Ovary (tissue), 7 donors: ENCODE measurements at regions not wholly inside any gene's neighbourhood (a gene's known extent, or its start where the extent isn't known, plus 50 kb on each side); places are given as distances from the start of the nearest gene placed in this dataset.

Experiments
- DNase-seq, 5 donors: peaks; one replicate each; pipeline ENCODE4 v3.0.0-alpha.2; 2019 to 2020
- H3K27ac ChIP-seq, 2 donors: fragments of 200-600 bp; one replicate each; pipeline versions ENCODE4 v1.5.1 to v1.8.0; 2019 to 2022
- H3K27me3 ChIP-seq: fragments of 200-600 bp; one replicate; pipeline ENCODE4 v1.8.0; 2022
- H3K36me3 ChIP-seq: fragments of 200-600 bp; sonication (generic); one replicate; pipeline ENCODE4 v1.5.1; 2019
- H3K4me1 ChIP-seq: one replicate; pipeline ENCODE4 v1.8.1; 2013; ENCODE audit warnings: mild to moderate bottlenecking, moderate library complexity; ENCODE audit not compliant: insufficient read depth
- H3K4me3 ChIP-seq: fragments of 200-600 bp; sonication (generic); one replicate; pipeline ENCODE4 v1.5.1; 2017
- H3K9me3 ChIP-seq, 2 donors: fragments of 200-600 bp in 1 of 2; sonication (generic) in 1 of 2; one replicate each; pipeline versions ENCODE4 v1.5.1 to v1.8.1; 2013 to 2019; ENCODE audit warnings: mild to moderate bottlenecking in 1 of 2, moderate library complexity in 1 of 2
- EP300 ChIP-seq: sonication (generic); formaldehyde crosslinking; IDR thresholded peaks from one replicate; pipeline ENCODE4 v1.6.1; 2017; ENCODE audit warnings: antibody characterized with exemption
- POLR2A ChIP-seq: fragments of 450-650 bp; IDR thresholded peaks from one replicate; pipeline ENCODE4 v1.6.1; 2017; ENCODE audit warnings: antibody characterized with exemption, mild to moderate bottlenecking, moderate library complexity
- WGBS, 3 donors: extraction: QIAGEN DNeasy Blood & Tissue Kit in 1 of 3; methylation state at CpG; one replicate each; pipeline versions ENCODE4 v1.1.5 to v1.1.7; 2013 to 2017; 5-methylcytosine and 5-hydroxymethylcytosine counted together
- intact Hi-C, 4 donors: fragments of 100-400 bp; cut with DNase I; formaldehyde crosslinking; loops; one replicate each; pipeline versions ENCODE4 v1.11.0 to v1.15.1; 2022 to 2023
- TF ChIP-seq, protein P1 (sequence below), 3 donors: fragments of 450-650 bp in 2 of 3; fragments of 200-600 bp in 1 of 3; IDR thresholded peaks; one replicate each; pipeline versions ENCODE4 v1.5.1 to v1.8.0; 2016 to 2022; ENCODE audit warnings: antibody characterized with exemption in 3 of 3, mild to moderate bottlenecking in 1 of 3
- donor health status: DM: no; HTN: no; CAD: no; lungs with moderate emphysema.
- donor health status: DM: no; HTN: no; CAD: no.
- donor health status: Bipolar disorder and iron deficiency.
- donor health status: DM: no; HTN: no; CAD: no.
- donor health status: DM: yes; HTN: yes; CAD: no.

DNA sequence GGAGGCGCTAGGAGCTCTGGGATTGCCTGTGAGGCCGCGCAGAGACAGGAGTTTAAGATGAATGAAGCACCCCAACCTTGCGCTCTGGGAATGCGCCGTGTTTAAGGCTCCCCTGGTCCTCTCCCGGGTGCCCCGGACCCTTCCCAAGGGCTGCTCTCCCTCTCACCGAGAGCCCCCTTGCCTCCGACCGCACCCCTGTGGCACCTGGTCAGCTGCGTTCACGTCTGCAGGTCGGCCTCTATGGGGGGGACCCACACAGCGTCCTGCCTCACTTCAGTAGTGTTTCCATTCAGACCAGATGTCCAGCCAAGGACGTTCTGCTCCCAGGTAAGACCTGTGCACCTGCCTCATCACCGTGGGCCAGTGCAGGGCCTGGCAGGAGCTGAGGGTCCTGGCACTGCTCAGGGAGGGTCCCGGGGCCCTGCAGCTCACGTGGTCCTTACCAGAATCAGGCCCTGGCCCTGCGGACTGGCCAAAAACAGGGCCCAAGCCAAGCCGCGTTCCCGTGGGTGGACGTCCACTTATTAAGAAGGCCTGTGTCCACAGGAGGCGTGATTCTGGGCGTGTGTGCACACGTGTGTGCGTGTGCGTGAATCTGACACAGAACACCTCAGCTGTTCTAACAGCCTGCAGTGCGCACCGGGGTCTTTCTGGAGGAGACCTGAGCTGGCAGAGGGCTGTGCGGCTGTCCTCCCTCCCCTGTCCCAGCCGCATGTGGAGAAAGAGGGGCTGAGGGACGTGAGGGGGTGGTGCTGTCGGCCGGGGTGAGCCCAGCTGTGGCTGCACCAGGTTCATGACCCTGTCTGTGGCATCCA, 79.9 kb upstream of the BHLHE23 start:
- DNase-seq, result peak in 2 of 5 donors; percentile 10 to 17
- 66 to 77% (median 73%) methylated on average over 36 of the region's 36 CpGs for WGBS, 3 donors

DNA sequence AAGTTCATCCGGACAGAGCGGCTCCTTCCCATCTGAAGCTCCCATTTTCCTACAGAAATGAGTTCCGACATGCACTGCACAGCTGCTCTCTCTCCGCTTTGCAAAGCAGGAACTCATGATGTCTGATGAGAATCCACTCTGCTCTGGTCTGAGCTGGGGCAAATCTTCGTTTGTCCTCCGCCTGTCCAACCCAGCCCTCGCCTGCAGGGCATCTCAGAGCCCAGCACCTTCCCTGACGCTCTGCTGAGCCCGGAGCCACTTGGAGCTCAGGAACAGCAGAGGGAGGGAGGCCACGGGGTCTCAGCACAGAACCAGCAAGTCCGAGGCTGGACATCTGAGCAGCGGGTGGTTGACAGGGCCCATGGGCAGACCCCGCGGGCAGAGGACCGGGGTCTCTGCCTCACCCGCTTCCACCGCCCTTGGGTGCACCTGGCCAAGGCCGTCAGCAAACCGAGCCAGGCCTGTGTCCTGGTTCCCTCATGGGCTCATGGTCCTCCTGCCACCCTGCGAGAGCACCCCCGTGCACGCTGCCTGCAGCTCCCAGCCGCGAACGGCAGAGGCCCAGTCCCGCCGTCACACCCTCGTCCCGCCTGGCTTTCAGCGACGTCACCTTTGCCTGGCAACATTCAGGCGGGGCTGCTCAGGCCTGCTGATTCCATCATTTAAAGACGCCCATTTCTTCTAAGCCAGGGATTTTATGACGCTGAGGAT, 78.5 kb upstream of the BHLHE23 start:
- intact Hi-C loops, result no loop called here
- H3K27me3 ChIP-seq, result no peaks in the 10 kb centered on the region

More for the DNA sequence above, 79.9 kb upstream of the BHLHE23 start:
- Histone ChIP-seq H3K9me3 (no peaks in the 10 kb centered on the region), H3K27me3 (no peaks in the 10 kb centered on the region), H3K27ac (no peak overlapping the region), H3K4me3 (no peak overlapping the region), H3K36me3 (no peaks in the 10 kb centered on the region), H3K4me1 (no peaks in the 10 kb centered on the region)
- intact Hi-C loops, result no loop called here
- TF ChIP-seq EP300 (no peak), POLR2A (no peak)
- TF ChIP-seq, protein P1, sequence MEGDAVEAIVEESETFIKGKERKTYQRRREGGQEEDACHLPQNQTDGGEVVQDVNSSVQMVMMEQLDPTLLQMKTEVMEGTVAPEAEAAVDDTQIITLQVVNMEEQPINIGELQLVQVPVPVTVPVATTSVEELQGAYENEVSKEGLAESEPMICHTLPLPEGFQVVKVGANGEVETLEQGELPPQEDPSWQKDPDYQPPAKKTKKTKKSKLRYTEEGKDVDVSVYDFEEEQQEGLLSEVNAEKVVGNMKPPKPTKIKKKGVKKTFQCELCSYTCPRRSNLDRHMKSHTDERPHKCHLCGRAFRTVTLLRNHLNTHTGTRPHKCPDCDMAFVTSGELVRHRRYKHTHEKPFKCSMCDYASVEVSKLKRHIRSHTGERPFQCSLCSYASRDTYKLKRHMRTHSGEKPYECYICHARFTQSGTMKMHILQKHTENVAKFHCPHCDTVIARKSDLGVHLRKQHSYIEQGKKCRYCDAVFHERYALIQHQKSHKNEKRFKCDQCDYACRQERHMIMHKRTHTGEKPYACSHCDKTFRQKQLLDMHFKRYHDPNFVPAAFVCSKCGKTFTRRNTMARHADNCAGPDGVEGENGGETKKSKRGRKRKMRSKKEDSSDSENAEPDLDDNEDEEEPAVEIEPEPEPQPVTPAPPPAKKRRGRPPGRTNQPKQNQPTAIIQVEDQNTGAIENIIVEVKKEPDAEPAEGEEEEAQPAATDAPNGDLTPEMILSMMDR (IDR thresholded peaks at IDR 0.05), result no peak

DNA sequence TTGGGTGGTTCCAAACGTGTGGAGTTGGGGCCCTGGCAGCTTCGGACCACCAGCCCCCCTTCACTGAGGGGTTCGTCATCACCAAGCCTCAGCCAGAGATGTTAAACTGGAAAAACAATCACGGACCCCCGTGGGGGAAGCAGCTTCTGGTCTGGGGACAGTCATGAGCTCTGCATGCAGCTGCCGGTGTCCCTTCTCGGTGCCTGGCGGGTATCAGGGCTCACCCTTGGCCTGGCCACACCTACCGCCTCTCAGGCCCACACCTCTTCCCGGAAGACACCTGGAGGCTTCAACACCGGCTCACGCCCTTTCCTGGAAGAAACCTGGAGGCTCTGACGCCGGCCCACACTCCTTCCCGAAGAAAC, 77.8 kb upstream of the BHLHE23 start:
- Histone ChIP-seq H3K27me3 (no peaks in the 10 kb centered on the region), H3K9me3 (no peaks in the 10 kb centered on the region), H3K4me3 (no peak overlapping the region), H3K36me3 (no peaks in the 10 kb centered on the region), H3K27ac (no peak overlapping the region), H3K4me1 (no peaks in the 10 kb centered on the region)
- TF ChIP-seq EP300 (no peak), POLR2A (no peak)
- TF ChIP-seq, protein P1 (IDR thresholded peaks at IDR 0.05), result no peak
- peak in 2 of 5 donors; percentile 7 to 15 for DNase-seq
- intact Hi-C loops, result no loop called here
- WGBS, 3 donors, result 56 to 63% (median 58%) methylated on average over 15 of the region's 15 CpGs

More for the DNA sequence above, 78.5 kb upstream of the BHLHE23 start:
- Histone ChIP-seq H3K27ac (no peak overlapping the region), H3K4me3 (no peak overlapping the region), H3K36me3 (no peaks in the 10 kb centered on the region), H3K4me1 (no peaks in the 10 kb centered on the region), H3K9me3 (no peaks in the 10 kb centered on the region)
- peak in 3 of 5 donors; percentile 9 to 19 (median 10) for DNase-seq
- TF ChIP-seq, protein P1 (IDR thresholded peaks at IDR 0.05), result no peak
- no peak for TF ChIP-seq EP300
- TF ChIP-seq POLR2A, result no peak
- WGBS, 3 donors, result 57 to 62% (median 59%) methylated on average over 27 to 34 of the region's 34 CpGs

DNA sequence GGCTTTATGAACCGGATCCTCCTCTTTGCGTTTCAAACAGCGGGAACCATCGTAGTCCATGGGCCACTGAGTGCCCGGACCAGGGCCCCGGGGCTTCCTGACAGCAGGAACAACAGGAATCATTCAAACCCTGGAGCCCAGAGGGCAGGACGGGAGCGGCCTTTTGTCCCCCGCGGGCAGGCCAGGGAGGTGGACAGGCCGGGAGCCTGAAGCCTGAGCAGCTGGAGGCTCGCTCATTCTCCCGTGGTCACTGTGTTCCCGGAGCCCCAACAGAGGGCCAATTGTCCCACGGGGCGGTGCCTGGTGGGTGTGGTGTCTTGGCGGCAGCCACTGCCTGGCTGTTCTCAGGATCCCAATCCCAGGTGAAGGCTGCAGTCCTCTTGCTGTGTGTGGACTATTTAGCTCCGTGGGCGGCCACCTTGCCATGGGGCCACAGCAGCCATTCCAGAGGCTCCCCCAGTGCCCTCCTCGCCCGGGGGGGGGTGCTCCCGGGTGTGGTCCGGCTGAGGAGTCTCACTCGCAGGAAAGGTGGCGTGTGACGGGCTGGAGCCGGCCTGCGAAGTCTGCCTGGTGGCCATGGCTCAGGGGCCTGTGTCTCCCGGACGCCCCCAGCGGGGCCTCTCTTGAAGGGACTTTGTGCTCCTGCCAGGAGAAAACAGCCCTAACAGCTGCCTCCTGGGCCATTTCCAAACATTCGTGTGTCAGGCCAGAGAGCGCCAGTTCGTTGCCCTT, 77.2 kb upstream of the BHLHE23 start:
- WGBS, 3 donors, result 69 to 75% (median 75%) methylated on average over 26 to 34 of the region's 34 CpGs
- no peaks in the 10 kb centered on the region for H3K27me3 ChIP-seq
- no peak overlapping the region for H3K4me3 ChIP-seq
- no peaks in the 10 kb centered on the region for H3K9me3 ChIP-seq
- TF ChIP-seq, protein P1 (IDR thresholded peaks at IDR 0.05), result no peak
- TF ChIP-seq POLR2A (no peak), EP300 (no peak)
- H3K27ac ChIP-seq, result no peak overlapping the region
- no peaks in the 10 kb centered on the region for H3K36me3 ChIP-seq
- no peaks in the 10 kb centered on the region for H3K4me1 ChIP-seq
- no peak for DNase-seq
- intact Hi-C loops, result no loop called here
